ENCODE measurements at regions not wholly inside any gene's neighbourhood (a gene's known extent, or its start where the extent isn't known, plus 50 kb on each side); places are given as distances from the start of the nearest gene placed in this dataset.

DNA sequence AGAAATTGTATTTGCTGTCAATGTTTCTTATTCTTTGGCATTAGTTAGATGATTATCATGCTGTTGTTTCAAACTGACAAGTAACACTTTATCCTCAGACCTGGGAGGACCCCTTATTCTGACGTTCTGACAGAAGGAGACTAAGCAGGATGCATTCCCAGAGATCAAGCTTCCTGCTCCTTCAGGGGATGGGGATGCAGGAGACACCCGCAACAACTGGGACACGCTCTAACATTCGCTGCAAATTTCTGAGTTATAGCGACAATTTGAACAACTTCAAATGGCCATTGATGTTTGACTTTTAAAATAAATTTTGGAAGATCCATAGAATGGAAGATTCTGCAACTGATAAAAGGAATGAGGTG is 69.0 kb upstream of the ZNF184 start:
- Histone ChIP-seq H3K4me3 (ENCODE audit: insufficient read depth, low read depth, low read length) (no peak overlapping the region), H2AFZ (ENCODE audit: low read depth, low read length) (no peak overlapping the region), H4K20me1 (ENCODE audit: insufficient read depth, low read length) (no peaks in the 10 kb centered on the region), H3K36me3 (ENCODE audit: insufficient read depth, low read length) (no peaks in the 10 kb centered on the region), H3K4me1 (ENCODE audit: insufficient read depth, low read length) (no peaks in the 10 kb centered on the region), H3K27me3 (ENCODE audit: insufficient read depth, low read length) (no peaks in the 10 kb centered on the region), H3K9ac (ENCODE audit: low read length) (no peak overlapping the region), H3K4me2 (ENCODE audit: low read length) (no peak overlapping the region), H3K9me3 (ENCODE audit: insufficient read depth, low read depth, low read length) (peaks cover 2% of the 10 kb centered on the region), H3K79me2 (ENCODE audit: insufficient read depth, low read length) (no peaks in the 10 kb centered on the region), H3K27ac (ENCODE audit: low read depth, low read length) (no peak overlapping the region)
- H3K36me3 Mint-ChIP-seq (ENCODE audit: low read depth, unreplicated experiment), result no peaks in the 10 kb centered on the region
- H3K9me3 Mint-ChIP-seq (ENCODE audit: unreplicated experiment), result peaks cover 5% of the 10 kb centered on the region
- H3K27ac Mint-ChIP-seq (ENCODE audit: unreplicated experiment), result no peak overlapping the region
- H3K4me3 Mint-ChIP-seq (ENCODE audit: unreplicated experiment), result no peak overlapping the region
- FAIRE-seq (no peak), DNase-seq (ENCODE audit: low read depth) (no peak)
- H3K27me3 Mint-ChIP-seq (ENCODE audit: low read depth, unreplicated experiment), result peaks cover 8% of the 10 kb centered on the region
- TF ChIP-seq, protein P1, sequence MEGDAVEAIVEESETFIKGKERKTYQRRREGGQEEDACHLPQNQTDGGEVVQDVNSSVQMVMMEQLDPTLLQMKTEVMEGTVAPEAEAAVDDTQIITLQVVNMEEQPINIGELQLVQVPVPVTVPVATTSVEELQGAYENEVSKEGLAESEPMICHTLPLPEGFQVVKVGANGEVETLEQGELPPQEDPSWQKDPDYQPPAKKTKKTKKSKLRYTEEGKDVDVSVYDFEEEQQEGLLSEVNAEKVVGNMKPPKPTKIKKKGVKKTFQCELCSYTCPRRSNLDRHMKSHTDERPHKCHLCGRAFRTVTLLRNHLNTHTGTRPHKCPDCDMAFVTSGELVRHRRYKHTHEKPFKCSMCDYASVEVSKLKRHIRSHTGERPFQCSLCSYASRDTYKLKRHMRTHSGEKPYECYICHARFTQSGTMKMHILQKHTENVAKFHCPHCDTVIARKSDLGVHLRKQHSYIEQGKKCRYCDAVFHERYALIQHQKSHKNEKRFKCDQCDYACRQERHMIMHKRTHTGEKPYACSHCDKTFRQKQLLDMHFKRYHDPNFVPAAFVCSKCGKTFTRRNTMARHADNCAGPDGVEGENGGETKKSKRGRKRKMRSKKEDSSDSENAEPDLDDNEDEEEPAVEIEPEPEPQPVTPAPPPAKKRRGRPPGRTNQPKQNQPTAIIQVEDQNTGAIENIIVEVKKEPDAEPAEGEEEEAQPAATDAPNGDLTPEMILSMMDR (IDR thresholded peaks at IDR 0.05; ENCODE audit: insufficient read depth, low read depth, low read length), result no peak
- TF ChIP-seq EZH2 (IDR thresholded peaks at IDR 0.05; ENCODE audit: insufficient read depth, low read length), result no peak
- no peaks in the 10 kb centered on the region for H3K4me1 Mint-ChIP-seq (ENCODE audit: low read depth, unreplicated experiment)

DNA sequence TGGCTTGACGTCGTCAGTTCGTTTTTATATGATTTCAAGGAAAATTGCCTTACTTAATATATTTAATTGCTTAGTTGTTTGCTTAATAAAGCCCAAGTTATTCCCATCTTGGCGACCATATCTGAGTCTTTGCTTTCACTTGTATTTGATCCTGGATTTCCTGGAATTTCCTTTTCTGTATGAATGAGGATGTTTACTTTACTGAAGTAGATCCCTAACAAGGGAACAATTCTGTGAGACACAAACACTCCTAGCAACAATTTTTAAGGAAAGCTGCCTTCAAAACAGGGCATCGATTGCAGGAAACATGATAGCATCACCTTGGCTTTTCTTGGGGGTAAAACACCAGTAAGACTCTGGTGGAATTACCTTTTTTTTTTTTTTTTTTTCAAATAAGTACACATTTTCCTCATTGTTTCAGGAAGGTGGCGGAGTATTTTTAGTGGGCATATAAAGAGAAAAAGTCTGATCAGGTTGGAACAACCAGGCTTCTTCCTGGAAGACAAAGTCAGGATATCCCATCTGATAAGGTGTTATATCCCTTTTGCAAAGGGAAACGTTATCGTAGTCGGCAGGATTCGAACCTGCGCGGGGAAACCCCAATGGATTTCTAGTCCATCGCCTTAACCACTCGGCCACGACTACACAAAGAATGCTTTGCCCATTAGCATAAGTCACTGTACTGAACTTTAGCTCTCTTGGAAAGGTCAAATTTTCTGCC is 68.5 kb upstream of the ZNF184 start:
- peaks cover 8% of the 10 kb centered on the region for H3K27me3 Mint-ChIP-seq (ENCODE audit: low read depth, unreplicated experiment)
- no peak overlapping the region for H3K4me2 ChIP-seq (ENCODE audit: low read length)
- DNase-seq (ENCODE audit: low read depth), result no peak
- peaks cover 5% of the 10 kb centered on the region for H3K9me3 Mint-ChIP-seq (ENCODE audit: unreplicated experiment)
- FAIRE-seq, result no peak
- TF ChIP-seq EZH2 (IDR thresholded peaks at IDR 0.05; ENCODE audit: insufficient read depth, low read length), result no peak
- TF ChIP-seq, protein P1 (IDR thresholded peaks at IDR 0.05; ENCODE audit: insufficient read depth, low read depth, low read length), result no peak
- no peak overlapping the region for H3K27ac ChIP-seq (ENCODE audit: low read depth, low read length)
- no peaks in the 10 kb centered on the region for H3K36me3 ChIP-seq (ENCODE audit: insufficient read depth, low read length)
- H3K36me3 Mint-ChIP-seq (ENCODE audit: low read depth, unreplicated experiment), result no peaks in the 10 kb centered on the region
- no peak overlapping the region for H3K4me3 ChIP-seq (ENCODE audit: insufficient read depth, low read depth, low read length)
- H2AFZ ChIP-seq (ENCODE audit: low read depth, low read length), result no peak overlapping the region
- H3K9ac ChIP-seq (ENCODE audit: low read length), result no peak overlapping the region
- H3K27ac Mint-ChIP-seq (ENCODE audit: unreplicated experiment), result no peak overlapping the region
- no peak overlapping the region for H3K4me3 Mint-ChIP-seq (ENCODE audit: unreplicated experiment)
- peaks cover 2% of the 10 kb centered on the region for H3K9me3 ChIP-seq (ENCODE audit: insufficient read depth, low read depth, low read length)
- H3K79me2 ChIP-seq (ENCODE audit: insufficient read depth, low read length), result no peaks in the 10 kb centered on the region
- no peaks in the 10 kb centered on the region for H3K4me1 Mint-ChIP-seq (ENCODE audit: low read depth, unreplicated experiment)
- H3K4me1 ChIP-seq (ENCODE audit: insufficient read depth, low read length), result no peaks in the 10 kb centered on the region
- H4K20me1 ChIP-seq (ENCODE audit: insufficient read depth, low read length), result no peaks in the 10 kb centered on the region
- H3K27me3 ChIP-seq (ENCODE audit: insufficient read depth, low read length), result no peaks in the 10 kb centered on the region

DNA sequence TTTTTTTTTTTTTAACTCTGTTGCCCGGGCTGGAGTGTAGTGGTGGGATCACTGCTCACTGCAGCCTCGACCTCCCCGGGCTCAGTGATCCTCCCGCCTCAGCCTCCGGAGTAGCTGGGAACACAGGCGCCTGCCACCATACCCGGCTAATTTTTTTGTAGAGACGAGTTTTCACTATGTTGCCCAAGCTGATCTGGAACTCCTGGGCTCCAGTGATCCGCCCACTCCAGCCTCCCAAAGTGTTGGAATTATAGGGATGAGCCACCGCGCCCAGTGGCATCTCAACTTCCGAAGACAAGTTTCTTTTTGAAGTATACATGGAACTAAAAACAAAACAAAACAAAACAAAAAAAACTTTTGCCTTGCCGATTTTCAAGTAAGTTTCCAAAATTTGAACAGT is 66.6 kb upstream of the ZNF184 start:
- no peaks in the 10 kb centered on the region for H3K79me2 ChIP-seq (ENCODE audit: insufficient read depth, low read length)
- Mint-ChIP-seq H3K27ac (ENCODE audit: unreplicated experiment) (no peak overlapping the region), H3K27me3 (ENCODE audit: low read depth, unreplicated experiment) (peaks cover 8% of the 10 kb centered on the region), H3K4me3 (ENCODE audit: unreplicated experiment) (no peak overlapping the region), H3K36me3 (ENCODE audit: low read depth, unreplicated experiment) (no peaks in the 10 kb centered on the region), H3K4me1 (ENCODE audit: low read depth, unreplicated experiment) (no peaks in the 10 kb centered on the region), H3K9me3 (ENCODE audit: unreplicated experiment) (peaks cover 8% of the 10 kb centered on the region)
- no peaks in the 10 kb centered on the region for H4K20me1 ChIP-seq (ENCODE audit: insufficient read depth, low read length)
- no peak overlapping the region for H2AFZ ChIP-seq (ENCODE audit: low read depth, low read length)
- H3K9me3 ChIP-seq (ENCODE audit: insufficient read depth, low read depth, low read length), result peaks cover 2% of the 10 kb centered on the region
- H3K9ac ChIP-seq (ENCODE audit: low read length), result no peak overlapping the region
- TF ChIP-seq, protein P1 (IDR thresholded peaks at IDR 0.05; ENCODE audit: insufficient read depth, low read depth, low read length), result no peak
- TF ChIP-seq EZH2 (IDR thresholded peaks at IDR 0.05; ENCODE audit: insufficient read depth, low read length), result no peak
- H3K4me3 ChIP-seq (ENCODE audit: insufficient read depth, low read depth, low read length), result no peak overlapping the region
- no peaks in the 10 kb centered on the region for H3K4me1 ChIP-seq (ENCODE audit: insufficient read depth, low read length)
- no peak overlapping the region for H3K27ac ChIP-seq (ENCODE audit: low read depth, low read length)
- no peaks in the 10 kb centered on the region for H3K27me3 ChIP-seq (ENCODE audit: insufficient read depth, low read length)
- FAIRE-seq (no peak), DNase-seq (ENCODE audit: low read depth) (no peak)
- no peak overlapping the region for H3K4me2 ChIP-seq (ENCODE audit: low read length)
- H3K36me3 ChIP-seq (ENCODE audit: insufficient read depth, low read length), result no peaks in the 10 kb centered on the region

All from astrocyte (in vitro differentiated cells and primary cell).